WTC11 (cell line): ENCODE measurements at regions not wholly inside any gene's neighbourhood (a gene's known extent, or its start where the extent isn't known, plus 50 kb on each side); places are given as distances from the start of the nearest gene placed in this dataset.

Experiments
- ATAC-seq: fragments of 200-7000 bp; cut with Tn5 transposase; 2 replicates; pipeline ENCODE4 v1.10.0; 2021; ENCODE audit warnings: mild to moderate bottlenecking, moderate library complexity
- CTCF ChIA-PET: fragments of 300-600 bp; sonication (Branson Sonifier 250); formaldehyde crosslinking; loops from one replicate; lab custom pipeline; 2021; ENCODE audit warnings: antibody characterized with exemption; lab: Charles Lee
- POLR2A ChIA-PET: fragments of 350-600 bp; sonication (Branson Sonifier 250); formaldehyde crosslinking; loops from one replicate; lab custom pipeline; 2021; ENCODE audit warnings: antibody characterized with exemption; lab: Charles Lee
- DNase-seq: peaks from one replicate; pipeline ENCODE4 v3.0.0; 2021; ENCODE audit warnings: low spot score
- H3K27ac Mint-ChIP-seq: 2 replicates; pipeline ENCODE4 v1.8.0; 2021; ENCODE audit warnings: mixed read lengths
- H3K27me3 Mint-ChIP-seq: 2 replicates; pipeline ENCODE4 v1.8.0; 2021; ENCODE audit warnings: low read depth, mild to moderate bottlenecking, moderate library complexity, mixed read lengths
- H3K36me3 Mint-ChIP-seq: 2 replicates; pipeline ENCODE4 v1.8.0; 2021; ENCODE audit warnings: mixed read lengths
- H3K4me1 Mint-ChIP-seq: 2 replicates; pipeline ENCODE4 v1.8.0; 2022; ENCODE audit warnings: mixed read lengths
- H3K4me3 Mint-ChIP-seq: 2 replicates; pipeline ENCODE4 v1.8.0; 2021; ENCODE audit warnings: mild to moderate bottlenecking, moderate library complexity, mixed read lengths
- H3K9me3 Mint-ChIP-seq: 2 replicates; pipeline ENCODE4 v1.8.0; 2021; ENCODE audit warnings: mixed read lengths
- CREB1 ChIP-seq: sonication (generic); formaldehyde crosslinking; IDR thresholded peaks from 2 replicates; pipeline ENCODE4 v1.8.0; 2023; ENCODE audit warnings: mild to moderate bottlenecking, missing genetic modification reagents
- EMX1 ChIP-seq: fragments of 250-450 bp; sonication (Bioruptor Pico); IDR thresholded peaks from 2 replicates; pipeline ENCODE4 v1.8.0; 2021; ENCODE audit warnings: mild to moderate bottlenecking
- ESRRA ChIP-seq: sonication (generic); formaldehyde crosslinking; IDR thresholded peaks from 2 replicates; pipeline ENCODE4 v1.8.1; 2022; ENCODE audit warnings: mild to moderate bottlenecking, missing genetic modification reagents, borderline replicate concordance
- FOXJ3 ChIP-seq: sonication (generic); formaldehyde crosslinking; IDR thresholded peaks from 2 replicates; pipeline ENCODE4 v1.9.0; 2021; ENCODE audit warnings: missing genetic modification reagents, mild to moderate bottlenecking, borderline replicate concordance
- GRHL2 ChIP-seq: fragments of 250-450 bp; sonication (Bioruptor Pico); IDR thresholded peaks from 2 replicates; pipeline ENCODE4 v1.8.0; 2022; ENCODE audit warnings: mild to moderate bottlenecking, moderate library complexity; ENCODE audit not compliant: insufficient replicate concordance, severe bottlenecking
- IRF1 ChIP-seq: sonication (generic); formaldehyde crosslinking; IDR thresholded peaks from 2 replicates; pipeline ENCODE4 v1.8.0; 2023; ENCODE audit warnings: missing genetic modification reagents
- JAZF1 ChIP-seq: fragments of 250-450 bp; sonication (Bioruptor Pico); IDR thresholded peaks from 2 replicates; pipeline ENCODE4 v1.9.0; 2021; ENCODE audit warnings: moderate library complexity, mild to moderate bottlenecking, inconsistent platforms
- NFE2L1 ChIP-seq: sonication (generic); formaldehyde crosslinking; IDR thresholded peaks from 2 replicates; pipeline ENCODE4 v1.8.1; 2023; ENCODE audit warnings: missing genetic modification reagents
- NFYB ChIP-seq: sonication (generic); formaldehyde crosslinking; conservative IDR thresholded peaks from 2 replicates; pipeline ENCODE4 v1.8.0; 2022; ENCODE audit warnings: low read depth, missing genetic modification reagents
- RELA ChIP-seq: sonication (generic); formaldehyde crosslinking; IDR thresholded peaks from 2 replicates; pipeline ENCODE4 v1.8.1; 2022; ENCODE audit warnings: missing genetic modification reagents, mild to moderate bottlenecking, borderline replicate concordance
- RORB ChIP-seq: fragments of 250-450 bp; sonication (Bioruptor Pico); IDR thresholded peaks from 2 replicates; pipeline ENCODE4 v1.9.0; 2021; ENCODE audit warnings: mild to moderate bottlenecking
- TEAD1 ChIP-seq: sonication (generic); formaldehyde crosslinking; IDR thresholded peaks from 2 replicates; pipeline ENCODE4 v1.8.0; 2022; ENCODE audit warnings: mild to moderate bottlenecking, missing genetic modification reagents
- TP53 ChIP-seq: sonication (generic); formaldehyde crosslinking; IDR thresholded peaks from 2 replicates; pipeline ENCODE4 v1.8.1; 2023; ENCODE audit warnings: mild to moderate bottlenecking, missing genetic modification reagents
- ZNF121 ChIP-seq: sonication (generic); formaldehyde crosslinking; IDR thresholded peaks from 2 replicates; pipeline ENCODE4 v1.8.0; 2023; ENCODE audit warnings: missing genetic modification reagents
- ZNF423 ChIP-seq: fragments of 250-450 bp; sonication (Bioruptor Pico); IDR thresholded peaks from 2 replicates; pipeline ENCODE4 v2.1.2; 2022; ENCODE audit warnings: mild to moderate bottlenecking, moderate library complexity
- TF ChIP-seq, protein P1 (sequence below): sonication (generic); formaldehyde crosslinking; IDR thresholded peaks from 2 replicates; pipeline ENCODE4 v1.8.1; 2023; ENCODE audit warnings: mild to moderate bottlenecking, missing genetic modification reagents
- TF ChIP-seq, protein P2 (sequence below): sonication (generic); formaldehyde crosslinking; IDR thresholded peaks from 2 replicates; pipeline ENCODE4 v1.8.1; 2022; ENCODE audit warnings: mild to moderate bottlenecking, missing genetic modification reagents, moderate library complexity, borderline replicate concordance
- TF ChIP-seq, protein P3 (sequence below): fragments of 250-450 bp; sonication (Bioruptor Pico); IDR thresholded peaks from 2 replicates; pipeline ENCODE4 v1.9.0; 2021; ENCODE audit warnings: mild to moderate bottlenecking, borderline replicate concordance
- TF ChIP-seq, protein P4 (sequence below): fragments of 250-450 bp; sonication (Bioruptor Pico); IDR thresholded peaks from 2 replicates; pipeline ENCODE4 v1.8.0; 2021; ENCODE audit warnings: mild to moderate bottlenecking
- TF ChIP-seq, protein P5 (sequence below): sonication (generic); formaldehyde crosslinking; IDR thresholded peaks from 2 replicates; pipeline ENCODE4 v1.8.0; 2022; ENCODE audit warnings: mild to moderate bottlenecking, missing genetic modification reagents

GRCh38 chr6:9984607-9985006, 430.3 kb downstream of the TFAP2A start:
- TF ChIP-seq RORB (no peak), CREB1 (CRISPR knock-in tag) (no peak), ZNF423 (CRISPR knock-in tag) (no peak), JAZF1 (CRISPR knock-in tag) (no peak)
- TF ChIP-seq, all 79 proteins: peak for 0
- Mint-ChIP-seq H3K4me3 (no peak overlapping the region), H3K27ac (no peak overlapping the region), H3K27me3 (no peaks in the 10 kb centered on the region), H3K9me3 (peaks cover 16% of the 10 kb centered on the region), H3K36me3 (peaks cover 5% of the 10 kb centered on the region; the same call in 1 of the 2 replicates), H3K4me1 (peaks cover 4% of the 10 kb centered on the region; the same call in 1 of the 2 replicates)
- ATAC-seq (no peak), DNase-seq (no peak)
- ChIA-PET CTCF (no interaction called here), POLR2A (interaction anchor here (0.6 kb wide), 1 partner anchor 109 kb away, joined by 3 read pairs; no protein-coding TSS in a partner anchor)

DNA sequence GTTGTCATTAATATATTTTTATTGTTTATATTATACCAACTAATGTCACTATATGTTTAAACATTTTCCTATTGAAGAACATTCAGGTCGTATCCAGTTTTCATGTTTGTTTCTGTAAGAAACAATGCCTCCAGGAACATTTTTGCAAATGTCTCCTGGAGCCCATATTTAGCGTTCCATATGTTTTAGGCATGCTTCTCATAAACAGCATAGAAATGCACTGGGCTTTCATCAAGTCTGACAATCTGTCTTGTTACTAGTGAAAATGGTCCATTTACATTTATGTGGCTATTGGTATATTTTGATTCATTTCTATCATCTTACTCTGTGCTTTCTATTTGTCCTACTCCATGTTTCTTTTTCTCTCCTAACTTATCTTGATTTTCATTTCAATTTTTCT, 431.7 kb downstream of the TFAP2A start:
- peaks cover 4% of the 10 kb centered on the region; the same call in 1 of the 2 replicates for H3K4me1 Mint-ChIP-seq

GRCh38 chr6:9982215-9982614, 432.7 kb downstream of the TFAP2A start:
- ATAC-seq, result no peak
- H3K27ac Mint-ChIP-seq, result no peak overlapping the region
- H3K36me3 Mint-ChIP-seq, result peaks cover 5% of the 10 kb centered on the region; the same call in 1 of the 2 replicates
- peaks cover 16% of the 10 kb centered on the region for H3K9me3 Mint-ChIP-seq
- no peak for DNase-seq
- ChIA-PET POLR2A (no interaction called here), CTCF (no interaction called here)
- H3K4me3 Mint-ChIP-seq, result no peak overlapping the region
- H3K4me1 Mint-ChIP-seq, result peaks cover 4% of the 10 kb centered on the region; the same call in 1 of the 2 replicates
- H3K27me3 Mint-ChIP-seq, result no peaks in the 10 kb centered on the region
- TF ChIP-seq ESRRA (CRISPR knock-in tag) (no peak), NFE2L1 (CRISPR knock-in tag) (no peak)

More for the DNA sequence above, 431.7 kb downstream of the TFAP2A start:
- DNase-seq (no peak), ATAC-seq (no peak)
- POLR2A ChIA-PET, result no interaction called here
- Mint-ChIP-seq H3K9me3 (peaks cover 16% of the 10 kb centered on the region), H3K27me3 (no peaks in the 10 kb centered on the region), H3K36me3 (peaks cover 5% of the 10 kb centered on the region; the same call in 1 of the 2 replicates), H3K27ac (no peak overlapping the region), H3K4me3 (no peak overlapping the region)
- CTCF ChIA-PET, result no interaction called here
- TF ChIP-seq GRHL2 (CRISPR knock-in tag) (no peak), TEAD1 (no peak), ZNF423 (CRISPR knock-in tag) (no peak)

DNA sequence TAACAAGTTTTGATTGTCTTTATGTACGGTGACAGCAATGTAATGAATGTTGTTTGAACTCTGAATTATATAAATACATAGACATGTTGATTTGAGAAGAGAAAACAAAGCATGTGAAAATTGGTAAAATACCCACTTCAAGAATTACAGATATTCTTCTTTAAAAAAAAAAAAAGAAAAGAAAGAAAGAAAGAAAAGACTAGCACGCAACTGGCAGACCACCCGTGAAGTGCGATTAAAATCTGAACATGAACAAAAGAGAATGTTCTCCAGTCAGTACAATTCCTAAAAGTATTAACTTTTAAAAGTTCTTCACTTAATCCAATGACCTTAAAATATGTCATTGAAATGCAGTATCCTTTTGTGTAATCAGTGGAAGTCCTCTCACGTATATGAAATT, 434.9 kb downstream of the TFAP2A start:
- Mint-ChIP-seq H3K4me3 (no peak overlapping the region), H3K9me3 (peaks cover 18% of the 10 kb centered on the region), H3K27ac (no peak overlapping the region), H3K36me3 (peaks cover 5% of the 10 kb centered on the region; the same call in 1 of the 2 replicates), H3K4me1 (peaks cover 4% of the 10 kb centered on the region; the same call in 1 of the 2 replicates), H3K27me3 (no peaks in the 10 kb centered on the region)
- ChIA-PET CTCF (no interaction called here), POLR2A (no interaction called here)
- no peak for DNase-seq
- ATAC-seq, result no peak
- TF ChIP-seq, protein P1, sequence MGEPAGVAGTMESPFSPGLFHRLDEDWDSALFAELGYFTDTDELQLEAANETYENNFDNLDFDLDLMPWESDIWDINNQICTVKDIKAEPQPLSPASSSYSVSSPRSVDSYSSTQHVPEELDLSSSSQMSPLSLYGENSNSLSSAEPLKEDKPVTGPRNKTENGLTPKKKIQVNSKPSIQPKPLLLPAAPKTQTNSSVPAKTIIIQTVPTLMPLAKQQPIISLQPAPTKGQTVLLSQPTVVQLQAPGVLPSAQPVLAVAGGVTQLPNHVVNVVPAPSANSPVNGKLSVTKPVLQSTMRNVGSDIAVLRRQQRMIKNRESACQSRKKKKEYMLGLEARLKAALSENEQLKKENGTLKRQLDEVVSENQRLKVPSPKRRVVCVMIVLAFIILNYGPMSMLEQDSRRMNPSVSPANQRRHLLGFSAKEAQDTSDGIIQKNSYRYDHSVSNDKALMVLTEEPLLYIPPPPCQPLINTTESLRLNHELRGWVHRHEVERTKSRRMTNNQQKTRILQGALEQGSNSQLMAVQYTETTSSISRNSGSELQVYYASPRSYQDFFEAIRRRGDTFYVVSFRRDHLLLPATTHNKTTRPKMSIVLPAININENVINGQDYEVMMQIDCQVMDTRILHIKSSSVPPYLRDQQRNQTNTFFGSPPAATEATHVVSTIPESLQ (CRISPR knock-in tag), result no peak
- no peak for TF ChIP-seq FOXJ3 (CRISPR knock-in tag)
- TF ChIP-seq IRF1 (CRISPR knock-in tag), result no peak
- TF ChIP-seq NFYB (CRISPR knock-in tag), result no peak
- TF ChIP-seq, protein P2, sequence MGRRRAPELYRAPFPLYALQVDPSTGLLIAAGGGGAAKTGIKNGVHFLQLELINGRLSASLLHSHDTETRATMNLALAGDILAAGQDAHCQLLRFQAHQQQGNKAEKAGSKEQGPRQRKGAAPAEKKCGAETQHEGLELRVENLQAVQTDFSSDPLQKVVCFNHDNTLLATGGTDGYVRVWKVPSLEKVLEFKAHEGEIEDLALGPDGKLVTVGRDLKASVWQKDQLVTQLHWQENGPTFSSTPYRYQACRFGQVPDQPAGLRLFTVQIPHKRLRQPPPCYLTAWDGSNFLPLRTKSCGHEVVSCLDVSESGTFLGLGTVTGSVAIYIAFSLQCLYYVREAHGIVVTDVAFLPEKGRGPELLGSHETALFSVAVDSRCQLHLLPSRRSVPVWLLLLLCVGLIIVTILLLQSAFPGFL (CRISPR knock-in tag), result no peak
- TF ChIP-seq, protein P3, sequence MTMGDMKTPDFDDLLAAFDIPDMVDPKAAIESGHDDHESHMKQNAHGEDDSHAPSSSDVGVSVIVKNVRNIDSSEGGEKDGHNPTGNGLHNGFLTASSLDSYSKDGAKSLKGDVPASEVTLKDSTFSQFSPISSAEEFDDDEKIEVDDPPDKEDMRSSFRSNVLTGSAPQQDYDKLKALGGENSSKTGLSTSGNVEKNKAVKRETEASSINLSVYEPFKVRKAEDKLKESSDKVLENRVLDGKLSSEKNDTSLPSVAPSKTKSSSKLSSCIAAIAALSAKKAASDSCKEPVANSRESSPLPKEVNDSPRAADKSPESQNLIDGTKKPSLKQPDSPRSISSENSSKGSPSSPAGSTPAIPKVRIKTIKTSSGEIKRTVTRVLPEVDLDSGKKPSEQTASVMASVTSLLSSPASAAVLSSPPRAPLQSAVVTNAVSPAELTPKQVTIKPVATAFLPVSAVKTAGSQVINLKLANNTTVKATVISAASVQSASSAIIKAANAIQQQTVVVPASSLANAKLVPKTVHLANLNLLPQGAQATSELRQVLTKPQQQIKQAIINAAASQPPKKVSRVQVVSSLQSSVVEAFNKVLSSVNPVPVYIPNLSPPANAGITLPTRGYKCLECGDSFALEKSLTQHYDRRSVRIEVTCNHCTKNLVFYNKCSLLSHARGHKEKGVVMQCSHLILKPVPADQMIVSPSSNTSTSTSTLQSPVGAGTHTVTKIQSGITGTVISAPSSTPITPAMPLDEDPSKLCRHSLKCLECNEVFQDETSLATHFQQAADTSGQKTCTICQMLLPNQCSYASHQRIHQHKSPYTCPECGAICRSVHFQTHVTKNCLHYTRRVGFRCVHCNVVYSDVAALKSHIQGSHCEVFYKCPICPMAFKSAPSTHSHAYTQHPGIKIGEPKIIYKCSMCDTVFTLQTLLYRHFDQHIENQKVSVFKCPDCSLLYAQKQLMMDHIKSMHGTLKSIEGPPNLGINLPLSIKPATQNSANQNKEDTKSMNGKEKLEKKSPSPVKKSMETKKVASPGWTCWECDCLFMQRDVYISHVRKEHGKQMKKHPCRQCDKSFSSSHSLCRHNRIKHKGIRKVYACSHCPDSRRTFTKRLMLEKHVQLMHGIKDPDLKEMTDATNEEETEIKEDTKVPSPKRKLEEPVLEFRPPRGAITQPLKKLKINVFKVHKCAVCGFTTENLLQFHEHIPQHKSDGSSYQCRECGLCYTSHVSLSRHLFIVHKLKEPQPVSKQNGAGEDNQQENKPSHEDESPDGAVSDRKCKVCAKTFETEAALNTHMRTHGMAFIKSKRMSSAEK (CRISPR knock-in tag), result no peak
- no peak for TF ChIP-seq ZNF121 (CRISPR knock-in tag)
- no peak for TF ChIP-seq EMX1 (CRISPR knock-in tag)
- no peak for TF ChIP-seq RELA (CRISPR knock-in tag)
- no peak for TF ChIP-seq TP53 (CRISPR knock-in tag)
- TF ChIP-seq, protein P4, sequence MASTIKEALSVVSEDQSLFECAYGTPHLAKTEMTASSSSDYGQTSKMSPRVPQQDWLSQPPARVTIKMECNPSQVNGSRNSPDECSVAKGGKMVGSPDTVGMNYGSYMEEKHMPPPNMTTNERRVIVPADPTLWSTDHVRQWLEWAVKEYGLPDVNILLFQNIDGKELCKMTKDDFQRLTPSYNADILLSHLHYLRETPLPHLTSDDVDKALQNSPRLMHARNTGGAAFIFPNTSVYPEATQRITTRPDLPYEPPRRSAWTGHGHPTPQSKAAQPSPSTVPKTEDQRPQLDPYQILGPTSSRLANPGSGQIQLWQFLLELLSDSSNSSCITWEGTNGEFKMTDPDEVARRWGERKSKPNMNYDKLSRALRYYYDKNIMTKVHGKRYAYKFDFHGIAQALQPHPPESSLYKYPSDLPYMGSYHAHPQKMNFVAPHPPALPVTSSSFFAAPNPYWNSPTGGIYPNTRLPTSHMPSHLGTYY (CRISPR knock-in tag), result no peak
- TF ChIP-seq, protein P5, sequence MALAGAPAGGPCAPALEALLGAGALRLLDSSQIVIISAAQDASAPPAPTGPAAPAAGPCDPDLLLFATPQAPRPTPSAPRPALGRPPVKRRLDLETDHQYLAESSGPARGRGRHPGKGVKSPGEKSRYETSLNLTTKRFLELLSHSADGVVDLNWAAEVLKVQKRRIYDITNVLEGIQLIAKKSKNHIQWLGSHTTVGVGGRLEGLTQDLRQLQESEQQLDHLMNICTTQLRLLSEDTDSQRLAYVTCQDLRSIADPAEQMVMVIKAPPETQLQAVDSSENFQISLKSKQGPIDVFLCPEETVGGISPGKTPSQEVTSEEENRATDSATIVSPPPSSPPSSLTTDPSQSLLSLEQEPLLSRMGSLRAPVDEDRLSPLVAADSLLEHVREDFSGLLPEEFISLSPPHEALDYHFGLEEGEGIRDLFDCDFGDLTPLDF (CRISPR knock-in tag), result no peak
